HG03558 (cell line): ENCODE measurements at regions not wholly inside any gene's neighbourhood (a gene's known extent, or its start where the extent isn't known, plus 50 kb on each side); places are given as distances from the start of the nearest gene placed in this dataset.
"Not testable (repeated sequence)": the region's sequence is repeated elsewhere in the genome, so short reads cannot be mapped to it uniquely, and the experiment has no call there.

Source experiments
- ATAC-seq: cut with Tn5 transposase; IDR thresholded peaks from one replicate; pipeline ENCODE4 v1.9.1; 2021; ENCODE audit warnings: moderate number of reproducible peaks; ENCODE audit not compliant: unreplicated experiment; ENCODE audit errors: extremely low read depth

- ATAC-seq, result peak; percentile 85
These were observed 1231.7 kb upstream of the ZEB2 start for GRCh38 chr2:145751629-145752028.

GRCh38 chr2:145751155-145751554 is 1231.2 kb upstream of the ZEB2 start:
- no peak for ATAC-seq

- ATAC-seq, result no peak
These were observed 1230.7 kb upstream of the ZEB2 start for GRCh38 chr2:145750612-145751011.

DNA sequence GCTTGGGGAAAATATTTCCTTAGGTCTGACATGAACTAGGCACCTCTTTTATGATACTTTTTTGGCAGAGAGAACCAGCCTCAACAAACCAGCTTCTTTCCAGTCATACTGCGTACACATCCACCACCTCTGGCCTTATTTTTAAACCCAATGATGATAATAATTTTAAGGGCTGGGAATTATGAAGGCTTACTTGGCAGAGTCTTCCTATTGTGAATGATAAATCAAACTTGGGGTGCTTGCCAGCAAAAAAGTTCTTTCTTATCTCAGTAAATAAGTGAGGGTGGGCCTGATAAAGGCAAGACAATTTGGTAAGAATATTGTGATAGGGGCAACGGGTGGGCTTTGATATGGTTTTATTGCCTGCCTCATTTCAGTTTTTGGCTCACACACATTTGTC is 1230.2 kb upstream of the ZEB2 start:
- ATAC-seq, result no peak

DNA sequence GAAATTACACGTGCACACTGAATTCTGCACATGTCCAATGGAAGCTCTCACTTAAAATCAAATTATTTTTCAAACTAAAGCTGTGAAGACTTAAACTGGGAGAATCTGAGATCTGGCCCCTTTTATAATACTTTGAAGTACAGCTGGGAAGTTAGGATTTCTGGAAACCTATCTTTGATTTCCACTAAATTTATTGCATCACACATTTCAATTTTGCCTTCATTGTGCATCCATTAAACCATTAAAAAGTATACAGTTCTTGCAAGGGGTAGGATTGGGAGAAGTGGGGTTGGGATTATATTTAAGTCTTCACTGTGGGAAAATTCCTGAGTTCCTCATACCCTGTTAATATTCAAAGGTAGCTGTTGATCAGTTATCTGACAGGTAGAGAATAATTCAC is 1229.6 kb upstream of the ZEB2 start:
- no peak for ATAC-seq

DNA sequence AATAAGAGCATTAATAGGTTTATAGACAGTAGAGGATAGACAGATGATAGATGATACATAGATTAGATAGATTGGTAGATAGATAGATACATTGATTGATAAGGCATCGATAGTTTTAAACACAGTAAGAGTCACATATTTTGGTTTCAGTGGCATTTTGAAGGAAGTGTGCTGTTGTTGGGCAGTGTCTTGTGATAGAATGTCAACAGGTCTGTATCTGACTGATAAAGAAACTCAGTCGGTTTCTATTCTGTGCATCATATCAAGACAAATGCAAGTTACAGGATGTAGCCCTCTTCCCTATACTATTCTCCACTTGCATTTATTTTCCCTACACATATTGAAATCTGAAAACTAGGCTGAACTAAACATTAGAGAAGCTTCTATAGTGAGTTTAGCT is 1229.0 kb upstream of the ZEB2 start:
- ATAC-seq, result peak; percentile 35

DNA sequence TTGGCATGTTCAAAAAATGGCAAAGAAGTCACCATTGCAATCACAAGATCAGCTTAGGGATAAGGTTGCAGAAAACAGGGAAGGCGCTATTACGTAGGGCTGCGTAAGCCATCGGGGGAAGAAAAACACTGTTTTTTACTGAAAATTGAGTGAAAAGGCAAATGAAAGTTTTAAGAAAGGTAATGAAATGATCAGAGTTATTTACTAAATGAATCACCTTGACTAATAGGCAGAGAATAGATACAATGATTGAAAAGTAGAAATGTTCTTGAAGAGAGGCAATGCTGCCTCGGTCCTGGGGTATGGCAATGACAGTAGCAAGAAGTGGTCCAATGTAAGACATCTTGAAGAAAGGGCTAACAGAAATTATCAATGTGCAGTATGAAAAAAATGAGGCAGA is 1227.8 kb upstream of the ZEB2 start:
- no peak for ATAC-seq

- not testable (repeated sequence) for ATAC-seq
These were observed 1225.4 kb upstream of the ZEB2 start for GRCh38 chr2:145745387-145745721.

GRCh38 chr2:145744541-145745386 is 1224.8 kb upstream of the ZEB2 start:
- peak; percentile 64 for ATAC-seq

DNA sequence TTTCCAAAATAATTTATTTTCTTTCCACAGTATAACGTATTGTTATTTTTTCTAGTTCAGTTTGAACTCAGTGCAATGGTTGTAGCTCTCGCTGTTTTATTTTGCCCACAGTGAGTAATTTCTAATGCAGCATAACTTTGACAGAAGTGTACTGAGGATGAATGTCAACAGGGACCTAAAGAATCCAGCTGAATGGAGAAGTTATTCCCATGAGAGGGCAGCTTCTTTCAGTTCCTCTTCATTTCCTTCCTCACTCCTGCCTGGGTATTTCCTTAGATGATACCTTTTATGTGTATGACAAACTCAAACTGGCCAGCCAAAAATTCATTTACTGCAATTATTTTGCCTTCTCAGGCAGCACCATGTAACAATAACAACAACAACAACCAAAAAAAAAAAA is 1223.1 kb upstream of the ZEB2 start:
- no peak for ATAC-seq

- ATAC-seq, result no peak
These were observed 1221.7 kb upstream of the ZEB2 start for GRCh38 chr2:145741636-145742035.

DNA sequence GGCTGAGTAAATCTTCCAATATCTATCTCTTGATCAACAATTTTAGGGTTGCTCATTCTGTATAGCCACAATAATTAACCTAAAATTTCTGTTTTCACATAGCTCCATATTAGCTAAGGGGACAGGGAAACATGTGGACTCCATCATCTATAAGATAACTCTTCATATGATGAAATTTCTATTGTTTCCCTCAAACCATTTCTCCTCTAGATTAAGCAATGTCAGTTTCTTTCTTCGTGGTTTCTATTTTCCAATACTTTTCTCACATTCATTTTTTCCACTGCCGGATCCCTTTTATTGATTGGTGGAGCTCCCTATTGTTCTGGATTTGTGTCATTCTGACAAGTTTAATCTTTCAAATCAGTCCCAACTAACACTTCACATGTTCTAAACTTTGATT is 1221.3 kb upstream of the ZEB2 start:
- ATAC-seq, result no peak

DNA sequence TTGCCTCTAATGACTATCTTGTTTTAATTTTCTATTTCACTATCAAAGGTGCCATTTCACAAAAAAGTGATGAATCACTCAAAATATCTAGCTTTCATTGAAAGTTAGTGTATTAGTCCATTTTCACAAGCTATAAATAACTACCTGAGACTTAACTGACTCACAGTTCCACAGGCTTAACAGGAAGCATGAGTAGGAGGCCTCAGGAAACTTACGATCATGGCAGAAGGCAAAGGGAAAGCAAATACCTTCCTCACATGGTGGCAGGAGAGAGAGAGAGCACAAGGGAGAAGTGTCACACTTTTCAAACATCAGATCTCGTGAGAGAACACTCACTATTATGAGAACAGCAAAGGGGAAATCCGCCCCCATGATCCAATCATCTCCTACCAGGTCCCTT is 1220.4 kb upstream of the ZEB2 start:
- no peak for ATAC-seq

- ATAC-seq, result peak; percentile 50
These were observed 1219.8 kb upstream of the ZEB2 start for GRCh38 chr2:145739681-145740080.

GRCh38 chr2:145736871-145737270 is 1217.0 kb upstream of the ZEB2 start:
- no peak for ATAC-seq

- ATAC-seq, result no peak
These were observed 1211.5 kb upstream of the ZEB2 start for GRCh38 chr2:145731467-145731866.

GRCh38 chr2:145729993-145730770 is 1210.3 kb upstream of the ZEB2 start:
- ATAC-seq, result no peak

GRCh38 chr2:145729481-145729880 is 1209.6 kb upstream of the ZEB2 start:
- ATAC-seq, result no peak

GRCh38 chr2:145728511-145728910 is 1208.6 kb upstream of the ZEB2 start:
- ATAC-seq, result no peak

DNA sequence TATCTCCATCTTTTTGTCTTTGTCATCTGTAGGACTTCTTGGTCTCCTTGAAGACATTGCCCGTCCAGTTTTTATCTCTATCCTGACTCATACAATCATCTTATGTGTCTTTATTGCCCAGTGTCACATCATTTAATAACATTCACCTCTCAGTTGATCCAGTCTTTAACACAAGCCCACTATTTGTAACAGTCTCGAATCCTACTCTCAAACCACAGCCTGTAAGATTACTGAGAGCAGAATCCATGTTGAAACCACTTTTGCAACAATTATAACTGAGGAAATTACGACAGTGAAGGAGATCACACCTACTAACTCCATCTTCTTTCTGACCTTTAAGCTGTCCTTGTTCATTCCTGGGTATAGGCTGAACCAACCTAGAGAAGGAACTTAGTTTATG is 1206.0 kb upstream of the ZEB2 start:
- ATAC-seq, result no peak

DNA sequence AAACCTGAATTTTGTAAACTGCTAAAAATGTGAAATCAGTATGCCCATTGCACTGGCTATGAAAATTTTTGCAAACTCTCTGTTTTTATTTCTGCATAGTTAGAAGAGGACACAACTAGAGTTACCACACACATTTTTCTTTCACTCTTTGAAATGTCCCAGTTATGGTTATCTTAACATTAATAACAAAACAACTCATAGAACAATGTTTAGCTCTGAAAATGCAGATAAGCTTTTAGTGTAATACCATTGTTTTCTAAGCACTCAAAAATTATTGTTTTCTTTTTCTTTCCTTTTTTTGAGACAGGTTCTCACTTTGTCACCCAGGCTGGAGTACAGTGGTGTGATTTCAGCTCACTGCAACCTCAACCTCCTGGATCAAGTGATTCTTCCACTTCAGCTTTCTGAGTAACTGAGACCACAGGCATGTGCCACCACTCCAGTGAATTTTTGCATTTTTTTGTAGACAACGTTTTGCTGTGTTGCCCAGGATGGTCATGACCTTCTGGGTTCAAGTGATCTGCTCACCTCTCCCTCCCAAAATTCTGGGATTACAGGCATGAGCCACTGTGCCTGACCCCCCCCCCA is 1204.5 kb upstream of the ZEB2 start:
- no peak for ATAC-seq
